ENCODE measurements at regions not wholly inside any gene's neighbourhood (a gene's known extent, or its start where the extent isn't known, plus 50 kb on each side); places are given as distances from the start of the nearest gene placed in this dataset.

DNA sequence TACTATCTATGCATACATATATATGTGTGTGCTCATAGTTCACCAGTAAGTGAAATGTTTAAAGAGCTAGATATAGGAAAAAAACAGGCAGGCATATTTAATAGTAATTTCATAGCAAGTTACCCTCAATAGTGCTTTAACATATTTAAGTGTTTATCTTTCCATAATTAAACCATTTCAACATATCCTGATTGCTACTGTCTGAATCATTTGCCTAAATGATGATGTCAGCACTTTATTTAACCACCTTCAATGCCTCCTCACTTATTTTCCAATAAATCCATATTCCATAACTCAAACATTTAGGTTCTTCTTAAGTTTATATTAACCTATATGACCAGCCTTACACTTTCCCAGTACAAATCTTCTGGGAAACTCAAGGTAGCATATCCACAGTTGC, 601.1 kb downstream of the ARL4A start:
- H3K4me1 ChIP-seq (ENCODE audit: control insufficient read depth, insufficient read depth, low read length): no peaks in the 10 kb centered on the region
- H3K4me3 ChIP-seq (ENCODE audit: low read depth, low read length): no peak overlapping the region
- no peaks in the 10 kb centered on the region for H3K27me3 ChIP-seq (ENCODE audit: control insufficient read depth, insufficient read depth, low read length)
- H3K36me3 ChIP-seq (ENCODE audit: control insufficient read depth, insufficient read depth, low read length): no peaks in the 10 kb centered on the region
- no peak for DNase-seq (ENCODE audit: low read depth in 4 of 6, low spot score in 6 of 6)
- no peaks in the 10 kb centered on the region for H3K9me3 ChIP-seq (ENCODE audit: control insufficient read depth, insufficient read depth, low read length)
- no peak overlapping the region for H3K27ac ChIP-seq (ENCODE audit: low read depth, low read length)

GRCh38 chr7:13290975-13291374, 603.5 kb downstream of the ARL4A start:
- DNase-seq (ENCODE audit: low read depth in 4 of 6, low spot score in 6 of 6): peak in 1 of 6 donors; percentile 81
- no peaks in the 10 kb centered on the region for H3K36me3 ChIP-seq (ENCODE audit: control insufficient read depth, insufficient read depth, low read length)
- H3K9me3 ChIP-seq (ENCODE audit: control insufficient read depth, insufficient read depth, low read length): no peaks in the 10 kb centered on the region
- no peak overlapping the region for H3K27ac ChIP-seq (ENCODE audit: low read depth, low read length)
- H3K4me3 ChIP-seq (ENCODE audit: low read depth, low read length): no peak overlapping the region
- no peaks in the 10 kb centered on the region for H3K4me1 ChIP-seq (ENCODE audit: control insufficient read depth, insufficient read depth, low read length)
- H3K27me3 ChIP-seq (ENCODE audit: control insufficient read depth, insufficient read depth, low read length): no peaks in the 10 kb centered on the region

DNA sequence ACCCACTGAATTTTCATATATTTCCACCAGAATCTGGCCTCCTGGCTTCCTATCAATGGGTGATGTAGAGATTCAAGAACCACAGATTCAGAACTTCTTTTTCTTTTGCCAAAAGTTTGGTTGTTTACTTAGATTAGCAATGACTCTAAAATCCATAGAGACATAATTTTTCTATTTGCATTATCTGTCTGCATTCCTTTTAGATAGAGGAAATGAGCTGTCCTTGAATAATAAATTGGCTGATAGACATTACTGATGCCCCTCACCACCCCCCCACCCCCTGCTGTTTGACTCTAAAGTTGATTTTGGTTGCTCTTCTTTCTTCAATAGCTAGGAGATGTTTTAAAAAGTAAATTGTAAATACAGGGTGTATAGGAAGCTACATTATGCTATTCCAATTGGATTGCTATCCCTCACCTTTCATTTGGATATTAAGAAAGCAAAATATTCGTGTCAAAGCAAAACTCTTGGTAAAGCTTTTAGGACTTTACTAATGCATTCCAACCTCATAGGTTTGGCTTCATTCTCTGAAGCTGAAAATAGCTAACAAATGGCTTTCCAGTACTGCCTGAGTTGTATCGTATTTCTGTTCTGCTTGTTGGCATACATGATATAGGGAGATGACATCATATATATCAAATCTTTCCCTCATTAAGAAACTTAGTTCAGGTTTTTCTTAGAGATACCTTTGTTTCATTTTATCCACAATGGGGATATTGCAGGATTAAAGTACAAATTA, 606.0 kb downstream of the ARL4A start:
- DNase-seq (ENCODE audit: low read depth in 4 of 6, low spot score in 6 of 6): no peak
- Histone ChIP-seq H3K36me3 (ENCODE audit: control insufficient read depth, insufficient read depth, low read length) (no peaks in the 10 kb centered on the region), H3K9me3 (ENCODE audit: control insufficient read depth, insufficient read depth, low read length) (no peaks in the 10 kb centered on the region), H3K4me1 (ENCODE audit: control insufficient read depth, insufficient read depth, low read length) (no peaks in the 10 kb centered on the region), H3K27ac (ENCODE audit: low read depth, low read length) (no peak overlapping the region), H3K4me3 (ENCODE audit: low read depth, low read length) (no peak overlapping the region), H3K27me3 (ENCODE audit: control insufficient read depth, insufficient read depth, low read length) (no peaks in the 10 kb centered on the region)
- no CpG with 5 or more reads among the region's 2 CpGs for WGBS (ENCODE audit: insufficient coverage)

- Histone ChIP-seq H3K9me3 (ENCODE audit: control insufficient read depth, insufficient read depth, low read length) (peaks cover 2% of the 10 kb centered on the region), H3K36me3 (ENCODE audit: control insufficient read depth, insufficient read depth, low read length) (no peaks in the 10 kb centered on the region), H3K27me3 (ENCODE audit: control insufficient read depth, insufficient read depth, low read length) (no peaks in the 10 kb centered on the region), H3K27ac (ENCODE audit: low read depth, low read length) (no peak overlapping the region), H3K4me1 (ENCODE audit: control insufficient read depth, insufficient read depth, low read length) (no peaks in the 10 kb centered on the region), H3K4me3 (ENCODE audit: low read depth, low read length) (no peak overlapping the region)
- no peak for DNase-seq (ENCODE audit: low read depth in 4 of 6, low spot score in 6 of 6)
Measured at GRCh38 chr7:13307040-13307439, 619.6 kb downstream of the ARL4A start.

DNA sequence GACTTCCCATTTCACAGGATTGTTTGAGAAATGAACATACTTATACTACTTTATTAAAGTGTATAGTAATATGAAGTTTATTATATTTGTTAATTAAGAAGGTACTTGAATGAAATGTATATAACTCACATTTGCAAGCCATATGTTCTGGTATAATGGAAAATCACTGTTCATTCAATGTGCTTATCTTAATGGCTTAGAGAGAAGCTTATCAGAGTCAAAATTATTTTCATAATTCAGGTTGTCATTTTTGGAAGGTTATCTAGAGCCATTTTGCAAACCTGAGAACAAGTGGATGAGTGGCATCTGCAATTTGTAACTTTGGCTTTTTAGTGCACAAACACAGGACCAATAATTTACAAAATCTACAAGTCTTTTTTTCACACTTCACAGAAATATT, 621.0 kb downstream of the ARL4A start:
- Histone ChIP-seq H3K9me3 (ENCODE audit: control insufficient read depth, insufficient read depth, low read length) (peaks cover 2% of the 10 kb centered on the region), H3K4me3 (ENCODE audit: low read depth, low read length) (no peak overlapping the region), H3K27me3 (ENCODE audit: control insufficient read depth, insufficient read depth, low read length) (no peaks in the 10 kb centered on the region), H3K4me1 (ENCODE audit: control insufficient read depth, insufficient read depth, low read length) (no peaks in the 10 kb centered on the region), H3K27ac (ENCODE audit: low read depth, low read length) (no peak overlapping the region), H3K36me3 (ENCODE audit: control insufficient read depth, insufficient read depth, low read length) (no peaks in the 10 kb centered on the region)
- no peak for DNase-seq (ENCODE audit: low read depth in 4 of 6, low spot score in 6 of 6)

DNA sequence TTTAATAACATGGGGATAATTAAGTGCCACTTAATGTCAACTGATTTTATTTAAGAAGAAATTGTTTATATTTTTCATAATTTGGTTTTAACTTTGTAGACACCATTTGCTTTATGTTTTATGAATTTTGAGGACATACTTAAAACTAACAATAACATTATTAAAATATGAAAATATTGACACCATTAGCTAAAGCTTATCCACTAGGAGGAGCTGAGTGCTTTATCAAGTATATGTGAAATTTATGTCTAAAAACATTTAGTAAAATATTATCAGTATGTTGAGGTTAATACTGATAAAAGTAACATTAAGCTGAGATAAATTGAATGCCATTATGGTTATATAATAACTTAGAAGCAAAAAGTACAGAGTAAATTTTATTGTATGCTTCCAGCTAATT, 622.1 kb downstream of the ARL4A start:
- no peak for DNase-seq (ENCODE audit: low read depth in 4 of 6, low spot score in 6 of 6)
- no peaks in the 10 kb centered on the region for H3K27me3 ChIP-seq (ENCODE audit: control insufficient read depth, insufficient read depth, low read length)
- no peak overlapping the region for H3K27ac ChIP-seq (ENCODE audit: low read depth, low read length)
- H3K36me3 ChIP-seq (ENCODE audit: control insufficient read depth, insufficient read depth, low read length): no peaks in the 10 kb centered on the region
- peaks cover 2% of the 10 kb centered on the region for H3K9me3 ChIP-seq (ENCODE audit: control insufficient read depth, insufficient read depth, low read length)
- no peak overlapping the region for H3K4me3 ChIP-seq (ENCODE audit: low read depth, low read length)
- H3K4me1 ChIP-seq (ENCODE audit: control insufficient read depth, insufficient read depth, low read length): no peaks in the 10 kb centered on the region

- no peak for DNase-seq (ENCODE audit: low read depth in 4 of 6, low spot score in 6 of 6)
- H3K4me1 ChIP-seq (ENCODE audit: control insufficient read depth, insufficient read depth, low read length): no peaks in the 10 kb centered on the region
- no CpG with 5 or more reads among the region's 5 CpGs for WGBS (ENCODE audit: insufficient coverage)
- no peaks in the 10 kb centered on the region for H3K27me3 ChIP-seq (ENCODE audit: control insufficient read depth, insufficient read depth, low read length)
- H3K36me3 ChIP-seq (ENCODE audit: control insufficient read depth, insufficient read depth, low read length): no peaks in the 10 kb centered on the region
- H3K4me3 ChIP-seq (ENCODE audit: low read depth, low read length): no peak overlapping the region
- H3K9me3 ChIP-seq (ENCODE audit: control insufficient read depth, insufficient read depth, low read length): peaks cover 2% of the 10 kb centered on the region
- no peak overlapping the region for H3K27ac ChIP-seq (ENCODE audit: low read depth, low read length)
Measured at GRCh38 chr7:13312307-13312706, 624.9 kb downstream of the ARL4A start.

DNA sequence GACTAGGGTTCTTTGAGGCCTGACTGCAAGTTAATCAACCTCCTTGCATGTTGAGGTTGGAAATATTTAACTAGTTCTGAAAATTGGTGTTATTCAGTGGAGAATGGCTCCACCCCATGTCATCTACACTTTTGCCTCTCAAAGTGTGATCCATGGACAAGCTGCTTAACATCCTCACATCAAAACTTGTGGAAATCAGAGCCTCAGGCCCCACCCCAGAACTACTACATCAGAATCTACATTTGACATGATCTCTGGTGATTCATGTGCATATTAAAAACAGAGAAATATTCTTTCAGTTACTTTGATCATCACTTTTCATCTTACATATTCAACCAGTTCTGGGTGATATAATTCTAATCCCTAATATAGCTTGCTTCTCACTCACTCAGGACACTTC, 632.9 kb downstream of the ARL4A start:
- Histone ChIP-seq H3K36me3 (ENCODE audit: control insufficient read depth, insufficient read depth, low read length) (no peaks in the 10 kb centered on the region), H3K27me3 (ENCODE audit: control insufficient read depth, insufficient read depth, low read length) (no peaks in the 10 kb centered on the region), H3K27ac (ENCODE audit: low read depth, low read length) (no peak overlapping the region), H3K4me3 (ENCODE audit: low read depth, low read length) (no peak overlapping the region), H3K9me3 (ENCODE audit: control insufficient read depth, insufficient read depth, low read length) (no peaks in the 10 kb centered on the region), H3K4me1 (ENCODE audit: control insufficient read depth, insufficient read depth, low read length) (no peaks in the 10 kb centered on the region)
- DNase-seq (ENCODE audit: low read depth in 4 of 6, low spot score in 6 of 6): no peak

DNA sequence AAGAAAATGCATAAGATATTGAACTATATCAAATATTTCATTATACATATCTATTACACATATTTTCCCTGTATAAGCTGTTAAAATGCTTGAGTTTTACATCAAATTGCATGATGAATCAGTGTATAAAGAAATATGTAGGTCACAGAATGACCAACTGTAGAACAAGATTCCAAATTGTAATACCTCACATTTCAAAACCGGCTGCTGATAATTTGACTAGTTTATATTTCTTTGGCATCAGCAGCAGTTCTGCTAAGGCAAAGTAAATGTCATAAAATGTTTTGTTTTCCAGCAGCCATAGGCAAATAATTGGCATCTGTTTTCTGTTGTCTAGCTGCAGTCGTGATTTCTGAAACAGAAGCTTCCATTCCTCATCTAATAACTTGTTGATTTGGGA, 633.9 kb downstream of the ARL4A start:
- H3K4me3 ChIP-seq (ENCODE audit: low read depth, low read length): no peak overlapping the region
- H3K36me3 ChIP-seq (ENCODE audit: control insufficient read depth, insufficient read depth, low read length): no peaks in the 10 kb centered on the region
- H3K4me1 ChIP-seq (ENCODE audit: control insufficient read depth, insufficient read depth, low read length): no peaks in the 10 kb centered on the region
- H3K27ac ChIP-seq (ENCODE audit: low read depth, low read length): no peak overlapping the region
- no peaks in the 10 kb centered on the region for H3K27me3 ChIP-seq (ENCODE audit: control insufficient read depth, insufficient read depth, low read length)
- H3K9me3 ChIP-seq (ENCODE audit: control insufficient read depth, insufficient read depth, low read length): peaks cover 3% of the 10 kb centered on the region
- WGBS (ENCODE audit: insufficient coverage): no CpG with 5 or more reads among the region's 2 CpGs
- no peak for DNase-seq (ENCODE audit: low read depth in 4 of 6, low spot score in 6 of 6)

DNA sequence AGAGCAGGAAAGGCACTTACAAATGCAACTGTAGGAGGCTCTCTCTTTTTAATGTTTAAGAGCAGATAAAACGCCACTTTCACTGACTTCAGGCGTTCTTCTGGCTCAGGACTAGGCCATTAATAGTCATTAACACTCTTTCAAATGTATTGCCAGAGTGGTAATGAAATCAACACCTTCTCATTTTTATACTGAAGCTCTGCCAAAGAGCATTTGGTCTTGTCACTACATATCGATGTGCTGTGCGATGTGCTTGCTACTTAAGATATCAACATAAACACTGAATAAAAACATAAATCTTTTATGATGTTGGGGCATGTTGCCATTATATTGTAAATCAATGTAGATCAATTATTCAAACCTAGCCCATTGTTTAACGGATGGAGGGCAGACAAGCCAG, 634.7 kb downstream of the ARL4A start:
- Histone ChIP-seq H3K4me3 (ENCODE audit: low read depth, low read length) (no peak overlapping the region), H3K4me1 (ENCODE audit: control insufficient read depth, insufficient read depth, low read length) (no peaks in the 10 kb centered on the region), H3K9me3 (ENCODE audit: control insufficient read depth, insufficient read depth, low read length) (peaks cover 3% of the 10 kb centered on the region), H3K27me3 (ENCODE audit: control insufficient read depth, insufficient read depth, low read length) (no peaks in the 10 kb centered on the region), H3K36me3 (ENCODE audit: control insufficient read depth, insufficient read depth, low read length) (no peaks in the 10 kb centered on the region), H3K27ac (ENCODE audit: low read depth, low read length) (no peak overlapping the region)
- peak in 2 of 6 donors; percentile 14 to 62 for DNase-seq (ENCODE audit: low read depth in 4 of 6, low spot score in 6 of 6)
- WGBS (ENCODE audit: insufficient coverage): no CpG with 5 or more reads among the region's 5 CpGs
